IPS DF 19.7 (cell line): ENCODE measurements at regions not wholly inside any gene's neighbourhood (a gene's known extent, or its start where the extent isn't known, plus 50 kb on each side); places are given as distances from the start of the nearest gene placed in this dataset.

Experiments
- DNase-seq: peaks from one replicate; pipeline ENCODE4 v3.0.0-alpha.2; 2013; ENCODE audit warnings: low read depth, low spot score

GRCh38 chr3:19717736-19718135, 216.3 kb downstream of the EFHB start:
- DNase-seq, result no peak

GRCh38 chr3:19711160-19711782, 222.7 kb downstream of the EFHB start:
- no peak for DNase-seq

GRCh38 chr3:19702416-19703078, 231.5 kb downstream of the EFHB start:
- no peak for DNase-seq

GRCh38 chr3:19688767-19689166, 245.2 kb downstream of the EFHB start:
- no peak for DNase-seq

- no peak for DNase-seq
Observed at GRCh38 chr3:19668163-19668562, 265.9 kb downstream of the EFHB start.

GRCh38 chr3:19662486-19662885, 271.5 kb downstream of the EFHB start:
- DNase-seq, result no peak

- no peak for DNase-seq
Observed at GRCh38 chr3:19652336-19652735, 281.7 kb downstream of the EFHB start.

GRCh38 chr3:19645093-19645492, 288.9 kb downstream of the EFHB start:
- DNase-seq, result no peak

GRCh38 chr3:19644405-19644804, 289.6 kb downstream of the EFHB start:
- no peak for DNase-seq

- DNase-seq, result no peak
Observed at GRCh38 chr3:19641408-19641807, 292.6 kb downstream of the EFHB start.

GRCh38 chr3:19632099-19633074, 301.6 kb downstream of the EFHB start:
- no peak for DNase-seq

- no peak for DNase-seq
Observed at GRCh38 chr3:19598870-19599269, 335.1 kb downstream of the EFHB start.

- DNase-seq, result no peak
Observed at GRCh38 chr3:19596408-19596807, 337.6 kb downstream of the EFHB start.

GRCh38 chr3:19595884-19596283, 338.1 kb downstream of the EFHB start:
- no peak for DNase-seq
